HCT116 (cell line): ENCODE measurements at regions not wholly inside any gene's neighbourhood (a gene's known extent, or its start where the extent isn't known, plus 50 kb on each side); places are given as distances from the start of the nearest gene placed in this dataset.

Experiments used
- ATAC-seq: fragments of 200-7000 bp; cut with Tn5 transposase; 2 replicates; pipeline ENCODE4 v1.9.1; 2020; ENCODE audit warnings: mild to moderate bottlenecking, moderate library complexity
- BruUV-seq: library from RNA; stranded (reverse); fragments of 400-500 nt; replicated peaks from 2 replicates; lab custom pipeline; 2021; lab: Mats Ljungman, UMichigan
- CTCF ChIA-PET: fragments of 300-600 bp; sonication (Branson Sonifier 250); formaldehyde crosslinking; loops from one replicate; lab custom pipeline; 2021; ENCODE audit warnings: antibody characterized with exemption; lab: Charles Lee
- POLR2A ChIA-PET: fragments of 300-600, 350-600 bp; sonication (Branson Sonifier 250); formaldehyde crosslinking; loops from one replicate; lab custom pipeline; 2021; ENCODE audit warnings: antibody characterized with exemption; lab: Charles Lee
- RAD21 ChIA-PET, 2 experiments: fragments of 300-600 bp; sonication (Branson Sonifier 250); formaldehyde crosslinking; loops; one replicate each; lab custom pipeline; 2023; ENCODE audit warnings: low total read pairs in 2 of 2; ENCODE audit not compliant: uncharacterized antibody in 2 of 2, unreplicated experiment in 2 of 2, low non-redundant PET in 1 of 2; lab: Charles Lee
- DNase-seq: peaks from one replicate; pipeline ENCODE4 v3.0.0-alpha.2; 2010; ENCODE audit warnings: low read depth, low spot score
- H2AFZ ChIP-seq: fragments of 200-600 bp; shearing (Covaris generic), sonication (generic); 2 replicates; pipeline ENCODE4 v1.6.1; 2017; ENCODE audit warnings: low read depth, mixed run types, mixed read lengths, antibody characterized with exemption, low read length; ENCODE audit not compliant: poor library complexity, severe bottlenecking
- H3K27ac ChIP-seq: 2 replicates; pipeline ENCODE4 v1.5.1; 2012; ENCODE audit warnings: low read depth, low read length
- H3K27me3 ChIP-seq: fragments of 200-600 bp; sonication (generic); 2 replicates; pipeline ENCODE4 v1.6.1; 2016; ENCODE audit warnings: mixed run types, low read length, mixed read lengths; ENCODE audit not compliant: insufficient read depth
- H3K36me3 ChIP-seq, 2 experiments: fragments of 200-500 bp in 1 of 2; fragments of 200-600 bp in 1 of 2; sonication (Bioruptor generic) in 1 of 2; sonication (generic) in 1 of 2; 2 replicates each; pipeline versions ENCODE4 v1.5.1 to v1.6.1; 2014 to 2016; ENCODE audit warnings: low read length in 2 of 2, inconsistent platforms in 1 of 2, mixed read lengths in 1 of 2, mixed run types in 1 of 2; ENCODE audit not compliant: insufficient read depth in 2 of 2, control insufficient read depth in 1 of 2
- H3K4me1 ChIP-seq, 2 experiments: fragments of 200-600 bp in 1 of 2; sonication (generic) in 1 of 2; 2 replicates each; pipeline versions ENCODE4 v1.5.1 to v1.6.1; 2012 to 2017; ENCODE audit warnings: low read length in 2 of 2, inconsistent platforms in 1 of 2, mild to moderate bottlenecking in 1 of 2, mixed read lengths in 1 of 2, mixed run types in 1 of 2, moderate library complexity in 1 of 2; ENCODE audit not compliant: insufficient read depth in 2 of 2, control insufficient read depth in 1 of 2
- H3K4me2 ChIP-seq: fragments of 200-600 bp; sonication (generic); 2 replicates; pipeline ENCODE4 v1.6.1; 2017; ENCODE audit warnings: mixed run types, low read length, mixed read lengths
- H3K4me3 ChIP-seq, 2 experiments: fragments of 200-600 bp in 1 of 2; sonication (generic) in 1 of 2; replicated peaks in 1 of 2; 2 replicates each; pipeline ENCODE4 v1.5.1; 2011 to 2016; ENCODE audit warnings: low read length in 2 of 2, control low read depth in 1 of 2, low read depth in 1 of 2, mild to moderate bottlenecking in 1 of 2, mixed read lengths in 1 of 2, mixed run types in 1 of 2
- H3K79me2 ChIP-seq: fragments of 200-600 bp; sonication (generic); 2 replicates; pipeline ENCODE4 v1.6.1; 2017; ENCODE audit warnings: mild to moderate bottlenecking, mixed run types, low read length, moderate library complexity, mixed read lengths; ENCODE audit not compliant: insufficient read depth
- H3K9ac ChIP-seq: fragments of 200-600 bp; sonication (generic); 2 replicates; pipeline ENCODE4 v1.6.1; 2016; ENCODE audit warnings: low read length, mixed read lengths
- H3K9me2 ChIP-seq: fragments of 200-600 bp; sonication (generic), shearing (Covaris generic); 2 replicates; pipeline ENCODE4 v1.6.1; 2017; ENCODE audit warnings: mixed run types, mild to moderate bottlenecking, moderate library complexity; ENCODE audit not compliant: insufficient read depth
- H3K9me3 ChIP-seq, 2 experiments: fragments of 200-500 bp in 1 of 2; fragments of 200-600 bp in 1 of 2; sonication (Bioruptor generic) in 1 of 2; sonication (generic) in 1 of 2; 2 replicates each; pipeline ENCODE4 v1.6.1; 2014 to 2017; ENCODE audit warnings: low read length in 2 of 2, mixed read lengths in 2 of 2, inconsistent platforms in 1 of 2, low read depth in 1 of 2, mild to moderate bottlenecking in 1 of 2, mixed run types in 1 of 2, moderate library complexity in 1 of 2; ENCODE audit not compliant: control insufficient read depth in 1 of 2, insufficient read depth in 1 of 2
- H4K20me1 ChIP-seq: fragments of 200-600 bp; sonication (generic), shearing (Covaris generic); 2 replicates; pipeline ENCODE4 v1.6.1; 2017; ENCODE audit warnings: mixed run types, mild to moderate bottlenecking, moderate library complexity; ENCODE audit not compliant: insufficient read depth
- CEBPB ChIP-seq: IDR thresholded peaks from 2 replicates; pipeline ENCODE4 v1.6.1; 2012; ENCODE audit warnings: low read depth
- EGR1 ChIP-seq: IDR thresholded peaks from 2 replicates; pipeline ENCODE4 v1.6.1; 2012; ENCODE audit warnings: low read depth
- ELF1 ChIP-seq: IDR thresholded peaks from 2 replicates; pipeline ENCODE4 v1.6.1; 2012; ENCODE audit warnings: low read depth, borderline replicate concordance
- EZH2 ChIP-seq: fragments of 200-600 bp; sonication (generic); IDR thresholded peaks from 2 replicates; pipeline ENCODE4 v1.6.1; 2017; ENCODE audit warnings: antibody characterized with exemption, mixed run types
- EZH2phosphoT487 ChIP-seq: fragments of 200-600 bp; IDR thresholded peaks from 2 replicates; pipeline ENCODE4 v1.6.1; 2018; ENCODE audit warnings: antibody characterized with exemption, borderline replicate concordance
- FOSL1 ChIP-seq: IDR thresholded peaks from 2 replicates; pipeline ENCODE4 v1.6.1; 2012; ENCODE audit warnings: low read depth
- JUND ChIP-seq: IDR thresholded peaks from 2 replicates; pipeline ENCODE4 v1.6.1; 2012
- MAX ChIP-seq: IDR thresholded peaks from 2 replicates; pipeline ENCODE4 v1.6.1; 2012
- POLR2A ChIP-seq: IDR thresholded peaks from 2 replicates; pipeline ENCODE4 v1.7.0; 2011; ENCODE audit warnings: borderline replicate concordance; ENCODE audit not compliant: insufficient read depth, insufficient read length; ENCODE audit errors: extremely low read depth
- RAD21 ChIP-seq: IDR thresholded peaks from 2 replicates; pipeline ENCODE4 v1.6.1; 2012; ENCODE audit warnings: low read depth, mild to moderate bottlenecking
- SP1 ChIP-seq: IDR thresholded peaks from 2 replicates; pipeline ENCODE4 v1.6.1; 2012; ENCODE audit warnings: low read depth
- SRF ChIP-seq: IDR thresholded peaks from 2 replicates; pipeline ENCODE4 v1.6.1; 2012; ENCODE audit warnings: low read depth
- ZBTB33 ChIP-seq: IDR thresholded peaks from 2 replicates; pipeline ENCODE4 v1.6.1; 2011; ENCODE audit warnings: mild to moderate bottlenecking, low read length, moderate library complexity; ENCODE audit not compliant: insufficient replicate concordance; ENCODE audit errors: extremely low read depth
- ZFX ChIP-seq: fragments of 450-650 bp; IDR thresholded peaks from 2 replicates; pipeline ENCODE4 v1.6.1; 2017
- intact Hi-C: fragments of 100-400 bp; cut with micrococcal nuclease; formaldehyde crosslinking; loops from 2 replicates; pipeline ENCODE4 v1.10.0; 2022
- TF ChIP-seq, protein P1 (sequence below): IDR thresholded peaks from 2 replicates; pipeline ENCODE4 v1.6.1; 2012
- TF ChIP-seq, protein P2 (sequence below): IDR thresholded peaks from 2 replicates; pipeline ENCODE4 v1.6.1; 2012; ENCODE audit warnings: low read depth

- Histone ChIP-seq H3K36me3 (no peaks in the 10 kb centered on the region), H3K4me2 (no peak overlapping the region), H3K9me2 (no peaks in the 10 kb centered on the region), H3K9ac (no peak overlapping the region), H3K27me3 (no peaks in the 10 kb centered on the region), H3K4me3 (no peak overlapping the region), H3K9me3 (no peaks in the 10 kb centered on the region), H3K4me1 (no peaks in the 10 kb centered on the region), H4K20me1 (no peaks in the 10 kb centered on the region), H3K79me2 (no peaks in the 10 kb centered on the region), H2AFZ (no peak overlapping the region), H3K27ac (no peak overlapping the region)
- TF ChIP-seq, protein P1, sequence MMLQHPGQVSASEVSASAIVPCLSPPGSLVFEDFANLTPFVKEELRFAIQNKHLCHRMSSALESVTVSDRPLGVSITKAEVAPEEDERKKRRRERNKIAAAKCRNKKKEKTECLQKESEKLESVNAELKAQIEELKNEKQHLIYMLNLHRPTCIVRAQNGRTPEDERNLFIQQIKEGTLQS = no peak
- CTCF ChIA-PET = no interaction called here
- BruUV-seq = no TSS peak
- RAD21 ChIA-PET = no interaction called here
- DNase-seq (no peak), ATAC-seq (no peak)
- intact Hi-C loops = no loop called here
- POLR2A ChIA-PET = no interaction called here
Measured at GRCh38 chr2:220833446-220833845, 738.7 kb downstream of the EPHA4 start.

DNA sequence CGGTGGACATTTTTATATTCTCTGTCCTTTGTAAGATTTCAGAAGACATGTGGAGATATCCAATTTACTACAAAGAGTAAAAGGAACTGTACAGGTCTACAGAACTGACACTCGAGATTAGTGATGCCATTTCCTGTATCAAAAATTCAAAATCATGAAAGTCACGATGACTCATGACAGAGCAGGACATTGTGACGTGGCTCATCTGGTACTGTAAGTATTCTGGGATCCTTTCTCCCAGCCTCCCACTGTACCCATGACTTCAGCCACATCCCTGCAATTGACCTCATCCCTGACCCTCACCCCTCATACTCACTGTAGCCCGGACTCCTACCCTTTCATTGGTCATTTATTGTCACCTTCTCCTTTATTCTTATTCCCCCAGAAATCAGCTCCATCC, 736.5 kb downstream of the EPHA4 start:
- Histone ChIP-seq H3K79me2 (no peaks in the 10 kb centered on the region), H3K4me1 (no peaks in the 10 kb centered on the region), H4K20me1 (no peaks in the 10 kb centered on the region), H2AFZ (no peak overlapping the region), H3K36me3 (no peaks in the 10 kb centered on the region), H3K9me3 (no peaks in the 10 kb centered on the region), H3K27ac (no peak overlapping the region), H3K27me3 (peaks cover 5% of the 10 kb centered on the region; the same call in 1 of the 2 replicates), H3K4me2 (no peak overlapping the region), H3K9ac (no peak overlapping the region), H3K4me3 (no peak overlapping the region), H3K9me2 (no peaks in the 10 kb centered on the region)
- ChIA-PET POLR2A (no interaction called here), CTCF (no interaction called here), RAD21 (interaction anchor here in 1 of 2 experiments (0.6 kb wide), 1 partner anchor 70 kb away, joined by 7 read pairs; no protein-coding TSS in a partner anchor)
- ATAC-seq (no peak), DNase-seq (no peak)
- intact Hi-C loops = no loop called here
- no peak for TF ChIP-seq FOSL1
- no peak for TF ChIP-seq ZFX
- no peak for TF ChIP-seq CEBPB
- no peak for TF ChIP-seq SRF
- TF ChIP-seq RAD21 = no peak
- TF ChIP-seq SP1 = no peak
- TF ChIP-seq ZBTB33 = no peak
- no peak for TF ChIP-seq EZH2
- TF ChIP-seq EGR1 = no peak
- TF ChIP-seq ELF1 = no peak
- TF ChIP-seq JUND = no peak
- no peak for TF ChIP-seq MAX
- TF ChIP-seq EZH2phosphoT487 = no peak
- TF ChIP-seq, protein P2, sequence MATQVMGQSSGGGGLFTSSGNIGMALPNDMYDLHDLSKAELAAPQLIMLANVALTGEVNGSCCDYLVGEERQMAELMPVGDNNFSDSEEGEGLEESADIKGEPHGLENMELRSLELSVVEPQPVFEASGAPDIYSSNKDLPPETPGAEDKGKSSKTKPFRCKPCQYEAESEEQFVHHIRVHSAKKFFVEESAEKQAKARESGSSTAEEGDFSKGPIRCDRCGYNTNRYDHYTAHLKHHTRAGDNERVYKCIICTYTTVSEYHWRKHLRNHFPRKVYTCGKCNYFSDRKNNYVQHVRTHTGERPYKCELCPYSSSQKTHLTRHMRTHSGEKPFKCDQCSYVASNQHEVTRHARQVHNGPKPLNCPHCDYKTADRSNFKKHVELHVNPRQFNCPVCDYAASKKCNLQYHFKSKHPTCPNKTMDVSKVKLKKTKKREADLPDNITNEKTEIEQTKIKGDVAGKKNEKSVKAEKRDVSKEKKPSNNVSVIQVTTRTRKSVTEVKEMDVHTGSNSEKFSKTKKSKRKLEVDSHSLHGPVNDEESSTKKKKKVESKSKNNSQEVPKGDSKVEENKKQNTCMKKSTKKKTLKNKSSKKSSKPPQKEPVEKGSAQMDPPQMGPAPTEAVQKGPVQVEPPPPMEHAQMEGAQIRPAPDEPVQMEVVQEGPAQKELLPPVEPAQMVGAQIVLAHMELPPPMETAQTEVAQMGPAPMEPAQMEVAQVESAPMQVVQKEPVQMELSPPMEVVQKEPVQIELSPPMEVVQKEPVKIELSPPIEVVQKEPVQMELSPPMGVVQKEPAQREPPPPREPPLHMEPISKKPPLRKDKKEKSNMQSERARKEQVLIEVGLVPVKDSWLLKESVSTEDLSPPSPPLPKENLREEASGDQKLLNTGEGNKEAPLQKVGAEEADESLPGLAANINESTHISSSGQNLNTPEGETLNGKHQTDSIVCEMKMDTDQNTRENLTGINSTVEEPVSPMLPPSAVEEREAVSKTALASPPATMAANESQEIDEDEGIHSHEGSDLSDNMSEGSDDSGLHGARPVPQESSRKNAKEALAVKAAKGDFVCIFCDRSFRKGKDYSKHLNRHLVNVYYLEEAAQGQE = no peak
- TF ChIP-seq POLR2A = no peak
- no TSS peak for BruUV-seq
